ENCODE measurements at regions not wholly inside any gene's neighbourhood (a gene's known extent, or its start where the extent isn't known, plus 50 kb on each side); places are given as distances from the start of the nearest gene placed in this dataset.

DNA sequence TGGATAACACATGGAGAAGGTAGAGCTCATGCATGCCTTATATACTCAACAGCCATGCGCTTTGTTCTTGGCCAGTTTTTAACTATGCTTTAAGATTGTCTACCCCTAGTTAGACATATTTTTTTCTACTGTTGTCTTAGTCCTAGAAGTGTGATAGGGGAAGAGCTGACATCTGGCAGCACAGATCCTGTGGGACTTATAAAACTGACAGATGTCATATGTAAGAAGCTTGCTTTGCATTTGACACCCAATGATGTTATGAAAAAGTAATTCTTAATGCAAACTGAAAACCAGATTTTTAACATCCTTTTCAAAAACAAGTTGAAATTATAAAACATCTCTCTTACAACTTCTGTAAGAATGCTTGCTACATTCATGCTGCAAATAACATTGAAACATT, 715.9 kb upstream of the LRRN3 start:
- TF ChIP-seq, protein P1, sequence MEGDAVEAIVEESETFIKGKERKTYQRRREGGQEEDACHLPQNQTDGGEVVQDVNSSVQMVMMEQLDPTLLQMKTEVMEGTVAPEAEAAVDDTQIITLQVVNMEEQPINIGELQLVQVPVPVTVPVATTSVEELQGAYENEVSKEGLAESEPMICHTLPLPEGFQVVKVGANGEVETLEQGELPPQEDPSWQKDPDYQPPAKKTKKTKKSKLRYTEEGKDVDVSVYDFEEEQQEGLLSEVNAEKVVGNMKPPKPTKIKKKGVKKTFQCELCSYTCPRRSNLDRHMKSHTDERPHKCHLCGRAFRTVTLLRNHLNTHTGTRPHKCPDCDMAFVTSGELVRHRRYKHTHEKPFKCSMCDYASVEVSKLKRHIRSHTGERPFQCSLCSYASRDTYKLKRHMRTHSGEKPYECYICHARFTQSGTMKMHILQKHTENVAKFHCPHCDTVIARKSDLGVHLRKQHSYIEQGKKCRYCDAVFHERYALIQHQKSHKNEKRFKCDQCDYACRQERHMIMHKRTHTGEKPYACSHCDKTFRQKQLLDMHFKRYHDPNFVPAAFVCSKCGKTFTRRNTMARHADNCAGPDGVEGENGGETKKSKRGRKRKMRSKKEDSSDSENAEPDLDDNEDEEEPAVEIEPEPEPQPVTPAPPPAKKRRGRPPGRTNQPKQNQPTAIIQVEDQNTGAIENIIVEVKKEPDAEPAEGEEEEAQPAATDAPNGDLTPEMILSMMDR (conservative IDR thresholded peaks at IDR 0.05 in 1 of 2, IDR thresholded peaks at IDR 0.05 in 1 of 2; ENCODE audit: low read depth in 1 of 2, low read length in 2 of 2) = no peak
- no peak for TF ChIP-seq EZH2 (IDR thresholded peaks at IDR 0.05; ENCODE audit: low read length, missing control alignments)

Measured in fibroblast of lung (primary cell).